ENCODE measurements at regions not wholly inside any gene's neighbourhood (a gene's known extent, or its start where the extent isn't known, plus 50 kb on each side); places are given as distances from the start of the nearest gene placed in this dataset.

DNA sequence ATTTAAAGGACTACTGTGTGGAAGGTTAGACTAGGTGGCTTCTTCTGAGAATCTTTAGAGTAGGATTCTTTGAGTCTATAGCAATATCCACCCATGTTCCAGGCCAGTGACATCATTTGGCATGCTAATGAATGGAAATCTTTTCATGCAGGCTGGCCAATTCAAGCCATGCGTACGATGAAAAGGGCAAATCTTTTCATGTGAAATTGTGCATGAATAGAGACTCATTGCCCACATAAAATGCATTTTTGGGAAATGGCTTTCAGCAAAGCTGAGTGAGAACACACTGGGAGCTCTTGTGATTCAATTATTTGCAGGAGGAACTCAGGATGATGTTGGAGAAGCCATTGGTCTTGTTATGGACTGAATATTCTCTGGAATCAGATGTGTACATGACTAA, 324.9 kb upstream of the DAB1 start:
- WGBS (ENCODE audit: insufficient coverage, low coverage, missing lambda C conversion rate), result 3% methylated on average over 2 of the region's 2 CpGs
- no peaks in the 10 kb centered on the region for H3K27me3 ChIP-seq (ENCODE audit: control insufficient read depth in 2 of 2, insufficient read depth in 2 of 2, low read length in 2 of 2)
- TF ChIP-seq FOXA1 (IDR thresholded peaks at IDR 0.05; ENCODE audit: borderline replicate concordance) (no peak), ZNF444 (CRISPR knock-in tag; IDR thresholded peaks at IDR 0.05) (no peak), ZNF311 (CRISPR knock-in tag; IDR thresholded peaks at IDR 0.05) (no peak), MTF1 (CRISPR knock-in tag; IDR thresholded peaks at IDR 0.05; ENCODE audit: borderline replicate concordance) (no peak), ZNF717 (CRISPR knock-in tag; IDR thresholded peaks at IDR 0.05) (no peak), KHSRP (IDR thresholded peaks at IDR 0.05) (no peak), ZFPM2 (CRISPR knock-in tag; IDR thresholded peaks at IDR 0.05) (no peak), NFIX (CRISPR knock-in tag; IDR thresholded peaks at IDR 0.05; ENCODE audit: low read depth) (no peak), SAP30 (IDR thresholded peaks at IDR 0.05; ENCODE audit: borderline replicate concordance, insufficient read depth, low read depth, low read length, poor library complexity, severe bottlenecking) (no peak), CHD4 (IDR thresholded peaks at IDR 0.05; ENCODE audit: insufficient read depth, insufficient replicate concordance, low read depth, low read length, poor library complexity, severe bottlenecking) (no peak), SMC3 (conservative IDR thresholded peaks at IDR 0.05; ENCODE audit: insufficient read depth, low read depth, low read length) (no peak)
- TF ChIP-seq, protein P1, sequence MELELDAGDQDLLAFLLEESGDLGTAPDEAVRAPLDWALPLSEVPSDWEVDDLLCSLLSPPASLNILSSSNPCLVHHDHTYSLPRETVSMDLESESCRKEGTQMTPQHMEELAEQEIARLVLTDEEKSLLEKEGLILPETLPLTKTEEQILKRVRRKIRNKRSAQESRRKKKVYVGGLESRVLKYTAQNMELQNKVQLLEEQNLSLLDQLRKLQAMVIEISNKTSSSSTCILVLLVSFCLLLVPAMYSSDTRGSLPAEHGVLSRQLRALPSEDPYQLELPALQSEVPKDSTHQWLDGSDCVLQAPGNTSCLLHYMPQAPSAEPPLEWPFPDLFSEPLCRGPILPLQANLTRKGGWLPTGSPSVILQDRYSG (tag; conservative IDR thresholded peaks at IDR 0.05; ENCODE audit: low read depth), result no peak
- TF ChIP-seq, protein P2, sequence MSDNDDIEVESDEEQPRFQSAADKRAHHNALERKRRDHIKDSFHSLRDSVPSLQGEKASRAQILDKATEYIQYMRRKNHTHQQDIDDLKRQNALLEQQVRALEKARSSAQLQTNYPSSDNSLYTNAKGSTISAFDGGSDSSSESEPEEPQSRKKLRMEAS (CRISPR knock-in tag; IDR thresholded peaks at IDR 0.05), result no peak
- TF ChIP-seq, protein P3, sequence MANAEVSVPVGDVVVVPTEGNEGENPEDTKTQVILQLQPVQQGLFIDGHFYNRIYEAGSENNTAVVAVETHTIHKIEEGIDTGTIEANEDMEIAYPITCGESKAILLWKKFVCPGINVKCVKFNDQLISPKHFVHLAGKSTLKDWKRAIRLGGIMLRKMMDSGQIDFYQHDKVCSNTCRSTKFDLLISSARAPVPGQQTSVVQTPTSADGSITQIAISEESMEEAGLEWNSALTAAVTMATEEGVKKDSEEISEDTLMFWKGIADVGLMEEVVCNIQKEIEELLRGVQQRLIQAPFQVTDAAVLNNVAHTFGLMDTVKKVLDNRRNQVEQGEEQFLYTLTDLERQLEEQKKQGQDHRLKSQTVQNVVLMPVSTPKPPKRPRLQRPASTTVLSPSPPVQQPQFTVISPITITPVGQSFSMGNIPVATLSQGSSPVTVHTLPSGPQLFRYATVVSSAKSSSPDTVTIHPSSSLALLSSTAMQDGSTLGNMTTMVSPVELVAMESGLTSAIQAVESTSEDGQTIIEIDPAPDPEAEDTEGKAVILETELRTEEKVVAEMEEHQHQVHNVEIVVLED (CRISPR knock-in tag; IDR thresholded peaks at IDR 0.05), result no peak
- no peaks in the 10 kb centered on the region for H3K79me2 ChIP-seq (ENCODE audit: control insufficient read depth, insufficient read depth, low read length)
- H3K9me1 ChIP-seq (ENCODE audit: control insufficient read depth, insufficient read depth, low read length), result no peaks in the 10 kb centered on the region
- intact Hi-C loops (cut with micrococcal nuclease), result no loop called here
- no TSS peak for BruUV-seq (replicated peaks)
- H3K9me3 ChIP-seq (replicated peaks; ENCODE audit: control insufficient read depth, insufficient read depth, low read depth, low read length), result no peaks in the 10 kb centered on the region
- no peak overlapping the region for H3K27ac ChIP-seq (ENCODE audit: extremely low read depth, low read depth, low read length)
- H4K20me1 ChIP-seq (replicated peaks; ENCODE audit: control insufficient read depth, insufficient read depth, low read length), result no peaks in the 10 kb centered on the region
- H3K36me3 ChIP-seq (ENCODE audit: control insufficient read depth, insufficient read depth, low read length), result no peaks in the 10 kb centered on the region
- POLR2A ChIA-PET, result no interaction called here
- in situ Hi-C loops (cut with MboI), result no loop called here
- FAIRE-seq (no peak), DNase-seq (ENCODE audit: extremely low read depth in 1 of 4, low spot score in 3 of 4) (no peak), ATAC-seq (no peak)
- no peak overlapping the region for H2AFZ ChIP-seq (ENCODE audit: low read depth, low read length)
- no peak overlapping the region for H3K4me3 ChIP-seq
- H3K9ac ChIP-seq (ENCODE audit: insufficient read depth in 1 of 2, low read depth in 2 of 2, low read length in 2 of 2), result no peak overlapping the region
- CTCF ChIA-PET (ENCODE audit: low intra/inter-chr PET ratio), result no interaction called here
- no peaks in the 10 kb centered on the region for H3K4me1 ChIP-seq (replicated peaks in 1 of 2; ENCODE audit: control insufficient read depth in 2 of 2, insufficient read depth in 2 of 2, low read length in 2 of 2)
- no peak overlapping the region for H3K4me2 ChIP-seq (ENCODE audit: insufficient read depth, low read length)

Measured in K562 (cell line).